GM18507 (cell line): ENCODE measurements at regions not wholly inside any gene's neighbourhood (a gene's known extent, or its start where the extent isn't known, plus 50 kb on each side); places are given as distances from the start of the nearest gene placed in this dataset.

Experiments used
- DNase-seq: peaks from one replicate; pipeline ENCODE4 v3.0.0; 2011; ENCODE audit warnings: low read depth; ENCODE audit not compliant: insufficient read length; ENCODE audit errors: extremely low spot score
- FAIRE-seq: peaks from 2 replicates; lab custom pipeline; 2011; peaks lifted over from hg19 to GRCh38; lab: Jason Lieb, UNC

GRCh38 chr2:160970052-160970965 lies 189.9 kb upstream of the TANK start:
- no peak for FAIRE-seq
- no peak for DNase-seq

DNA sequence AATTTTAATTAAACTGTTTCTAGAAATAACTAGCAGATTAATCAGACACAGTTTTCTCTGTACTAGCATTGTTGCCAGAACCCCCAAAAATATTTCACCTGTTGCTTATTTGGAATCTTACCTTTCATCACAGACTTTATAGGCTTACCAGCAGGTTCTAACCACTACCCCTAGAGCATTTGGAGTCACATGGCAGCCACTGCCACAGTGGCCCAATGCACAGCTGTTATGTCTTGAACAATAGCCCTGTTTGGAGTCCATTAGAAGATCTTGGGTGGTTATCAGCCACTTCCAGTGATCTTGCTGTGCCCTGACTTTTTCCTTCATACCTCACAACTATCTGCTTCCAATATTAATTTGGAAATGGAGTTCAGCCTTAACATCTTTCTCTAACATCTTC lies 186.2 kb upstream of the TANK start:
- FAIRE-seq (no peak), DNase-seq (no peak)

- FAIRE-seq, result no peak
- no peak for DNase-seq
Observed at GRCh38 chr2:160974803-160975202, 185.4 kb upstream of the TANK start.

GRCh38 chr2:160976797-160977196 lies 183.4 kb upstream of the TANK start:
- no peak for FAIRE-seq

GRCh38 chr2:160977376-160977775 lies 182.9 kb upstream of the TANK start:
- no peak for DNase-seq
- FAIRE-seq, result no peak

More at GRCh38 chr2:160976797-160977196, 183.4 kb upstream of the TANK start:
- DNase-seq, result no peak

GRCh38 chr2:160977854-160978253 lies 182.4 kb upstream of the TANK start:
- no peak for FAIRE-seq
- DNase-seq, result no peak

DNA sequence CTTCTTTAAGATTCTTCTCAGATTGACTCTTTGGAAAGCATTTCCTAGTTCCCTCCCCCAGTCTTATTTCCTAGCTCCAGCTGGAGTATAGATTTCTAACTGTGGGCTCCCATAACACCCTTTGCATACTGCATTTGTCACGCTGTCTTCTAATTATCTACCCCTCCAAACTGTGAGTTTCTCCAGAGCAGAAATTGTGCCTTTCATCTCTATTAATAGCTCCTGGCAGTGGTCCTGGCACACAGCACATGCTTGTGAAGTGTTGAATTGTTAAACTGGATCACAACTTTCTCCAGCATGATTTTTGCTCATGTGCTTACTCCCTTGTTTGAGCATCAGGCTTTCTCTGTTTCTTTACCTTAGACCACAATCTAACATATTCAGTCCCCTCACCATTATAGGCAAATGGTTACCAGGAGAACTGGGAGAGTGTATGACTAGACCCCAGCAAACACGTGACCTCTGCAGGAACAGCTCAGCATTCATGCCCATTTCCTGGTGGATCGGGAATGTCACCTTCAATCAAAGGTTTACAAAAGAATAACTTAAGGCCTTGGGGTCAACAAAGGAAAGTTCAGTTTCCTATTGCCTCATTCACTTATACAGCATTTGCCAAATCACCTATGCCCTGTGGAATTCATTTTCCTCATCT lies 175.7 kb upstream of the TANK start:
- no peak for DNase-seq
- FAIRE-seq, result no peak

DNA sequence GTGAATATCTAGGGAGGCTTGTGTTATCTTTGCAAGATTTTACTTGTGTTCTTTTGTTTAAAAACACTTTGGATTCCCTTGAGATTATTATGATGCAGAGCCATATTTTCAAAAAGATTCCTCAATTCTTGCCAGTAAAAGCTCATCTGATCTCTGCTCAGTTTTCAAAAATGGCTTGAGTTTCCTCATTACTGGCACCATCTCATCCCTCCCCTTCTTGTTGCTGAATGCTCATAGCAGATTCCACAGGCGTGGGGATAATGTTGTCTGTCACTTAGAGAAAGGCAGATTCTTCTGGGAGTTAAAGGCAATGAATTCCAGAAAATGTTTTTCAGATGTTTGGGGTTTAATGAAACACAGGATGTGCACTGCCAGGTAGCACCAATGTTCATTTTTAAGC lies 170.4 kb upstream of the TANK start:
- FAIRE-seq (no peak), DNase-seq (no peak)

DNA sequence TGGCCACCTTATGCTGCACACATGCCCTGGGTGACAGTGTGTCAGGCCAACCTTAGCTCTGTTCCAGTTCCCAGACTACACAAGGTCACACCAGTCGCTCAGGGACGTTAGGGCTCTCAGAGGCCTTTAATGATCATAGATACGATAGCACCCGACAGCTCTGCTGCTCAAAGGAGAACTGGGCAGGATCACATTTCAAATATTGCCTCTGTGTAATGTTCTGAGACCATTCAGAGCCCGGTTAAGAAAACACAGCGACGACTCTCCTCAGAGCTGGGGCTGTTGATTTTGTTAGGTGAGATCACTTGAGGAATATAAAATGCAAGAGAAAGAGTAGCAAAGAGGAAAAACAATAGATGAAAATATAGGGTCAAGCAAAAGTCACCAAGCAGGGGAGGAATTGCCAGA lies 166.6 kb upstream of the TANK start:
- FAIRE-seq (no peak), DNase-seq (no peak)

DNA sequence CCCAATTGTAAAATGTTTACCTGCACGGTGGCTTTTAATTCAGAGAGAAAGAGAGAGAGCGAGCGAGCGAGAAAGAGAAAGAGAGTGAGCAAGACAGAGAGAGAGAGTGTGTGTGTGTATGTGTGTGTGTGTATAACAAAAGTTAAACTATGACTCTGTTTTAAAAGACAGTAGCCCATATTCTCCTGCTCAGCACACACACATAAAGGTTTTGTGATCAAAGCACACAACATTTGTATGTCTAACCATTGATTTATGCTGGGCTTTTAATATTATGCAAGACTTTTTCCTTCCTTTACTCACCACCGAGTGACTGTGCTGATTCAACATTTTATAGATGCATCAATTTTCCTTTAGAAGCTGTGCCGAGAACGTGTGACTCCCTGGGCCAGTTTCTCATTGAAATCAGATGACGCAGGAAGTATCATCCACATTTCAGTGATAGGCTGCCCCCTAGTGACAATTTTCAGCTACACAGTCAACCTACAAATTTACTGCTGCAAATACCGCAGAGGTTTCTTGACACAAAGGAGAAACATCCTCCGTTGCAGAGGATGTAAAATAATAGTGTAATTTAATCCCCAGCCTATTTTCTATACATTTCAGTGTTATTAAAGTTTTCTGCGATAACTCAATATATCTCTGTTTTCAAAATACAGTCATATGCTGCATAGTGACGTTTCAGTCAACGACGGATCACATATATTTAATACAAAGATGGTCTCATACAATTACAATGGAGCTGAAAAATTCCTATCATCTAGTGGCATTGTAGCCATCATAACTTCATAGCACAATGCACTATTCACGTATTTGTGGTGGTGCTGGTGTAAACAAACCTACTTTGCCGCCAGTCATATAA lies 165.9 kb upstream of the TANK start:
- FAIRE-seq, result peak; percentile 66
- DNase-seq, result peak; percentile 18

DNA sequence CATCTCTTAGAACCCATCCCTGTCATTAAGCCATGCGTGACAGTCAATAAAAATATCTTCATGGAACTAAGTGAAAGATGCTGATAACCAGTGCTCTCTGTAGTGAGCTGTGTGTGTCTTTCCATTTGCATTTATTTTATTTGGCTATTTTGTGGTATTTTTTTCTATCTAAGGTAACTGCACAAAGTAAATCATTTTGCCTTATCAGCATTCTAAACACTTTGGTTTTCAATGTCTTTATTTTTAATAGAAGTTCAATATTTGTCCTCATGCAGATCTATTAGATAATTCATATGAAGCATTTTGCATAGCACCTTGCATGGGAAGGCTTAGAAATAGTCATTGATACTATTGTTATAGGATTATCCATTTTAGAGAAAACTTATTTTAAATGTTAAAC lies 163.6 kb upstream of the TANK start:
- no peak for FAIRE-seq

DNA sequence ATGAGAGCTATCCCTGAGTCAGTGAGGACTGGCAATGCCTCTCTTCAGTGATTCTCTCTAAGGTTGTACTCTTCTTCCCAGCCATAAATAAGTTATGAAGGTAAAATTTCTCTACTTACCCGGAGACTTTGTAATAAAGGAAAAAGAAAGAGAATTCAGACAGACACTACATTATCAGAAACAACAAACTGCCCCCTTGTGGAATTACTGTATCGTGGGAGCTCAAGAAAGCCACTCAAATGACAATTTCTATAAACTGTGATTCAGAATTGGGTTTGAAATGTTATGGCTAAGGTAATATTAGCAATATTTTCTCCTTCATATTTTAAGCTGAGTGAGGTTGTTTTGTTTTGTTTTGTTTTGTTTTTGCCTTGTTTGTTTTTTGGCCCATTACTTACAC lies 155.8 kb upstream of the TANK start:
- no peak for FAIRE-seq
- no peak for DNase-seq

More for the DNA sequence above, 163.6 kb upstream of the TANK start:
- DNase-seq, result no peak

DNA sequence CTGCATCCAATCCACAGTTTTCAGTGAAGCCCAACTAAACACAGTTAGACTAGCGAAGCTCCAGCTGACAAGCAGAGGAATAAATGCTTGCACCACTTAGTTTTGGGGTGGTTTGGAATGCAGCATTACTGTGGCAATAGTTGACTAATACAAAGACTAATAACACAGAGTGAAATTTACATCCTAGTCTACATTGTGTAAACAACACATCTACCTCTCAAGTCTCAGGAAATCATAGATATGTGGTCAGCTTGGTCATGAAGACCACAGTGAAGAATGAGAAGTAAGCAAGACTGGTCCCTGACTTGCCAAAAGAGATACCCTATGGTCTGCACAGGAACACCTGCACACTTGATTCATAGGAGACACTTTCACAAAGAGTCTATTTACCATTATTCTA lies 155.1 kb upstream of the TANK start:
- DNase-seq (no peak), FAIRE-seq (no peak)

DNA sequence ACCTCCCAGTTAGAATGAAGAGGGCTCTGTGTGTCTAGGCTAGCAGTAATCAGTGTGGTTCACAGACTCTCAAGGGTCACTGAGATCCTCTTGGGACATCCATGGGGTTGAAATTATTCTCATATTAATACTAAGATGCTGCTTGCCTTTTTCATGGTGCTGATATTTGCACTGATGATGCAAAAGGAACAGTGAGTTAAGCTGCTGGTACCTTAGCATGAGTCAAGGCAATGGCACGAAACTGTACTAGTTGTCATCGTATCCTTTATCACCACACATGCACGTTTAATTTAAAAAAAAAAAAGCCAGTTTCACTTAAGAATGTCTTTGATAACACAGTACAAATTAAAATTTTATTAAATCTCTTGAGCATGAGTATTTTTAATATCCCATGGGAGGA lies 151.9 kb upstream of the TANK start:
- FAIRE-seq (no peak), DNase-seq (no peak)

- DNase-seq (no peak), FAIRE-seq (no peak)
Observed at GRCh38 chr2:161010503-161011015, 149.7 kb upstream of the TANK start.

- FAIRE-seq (no peak), DNase-seq (no peak)
Observed at GRCh38 chr2:161017780-161018470, 142.3 kb upstream of the TANK start.

DNA sequence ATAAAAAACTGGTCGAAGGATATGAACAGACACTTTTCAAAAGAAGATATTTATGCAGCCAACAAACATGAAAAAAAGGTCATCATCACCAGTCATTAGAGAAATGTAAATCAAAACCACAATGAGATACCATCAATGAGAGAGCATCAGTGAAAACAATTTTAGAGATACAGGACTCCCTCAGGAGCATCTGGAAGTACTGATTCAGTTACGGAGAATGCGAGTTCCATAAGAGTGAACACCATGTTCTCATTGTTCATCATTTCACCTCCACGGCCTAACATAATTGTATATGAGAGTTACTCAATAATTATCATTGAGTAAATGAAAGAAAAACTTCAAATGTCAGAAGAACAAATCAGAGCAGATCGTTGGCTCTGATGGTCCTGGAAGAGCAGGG lies 140.9 kb upstream of the TANK start:
- no peak for FAIRE-seq
- DNase-seq, result no peak

DNA sequence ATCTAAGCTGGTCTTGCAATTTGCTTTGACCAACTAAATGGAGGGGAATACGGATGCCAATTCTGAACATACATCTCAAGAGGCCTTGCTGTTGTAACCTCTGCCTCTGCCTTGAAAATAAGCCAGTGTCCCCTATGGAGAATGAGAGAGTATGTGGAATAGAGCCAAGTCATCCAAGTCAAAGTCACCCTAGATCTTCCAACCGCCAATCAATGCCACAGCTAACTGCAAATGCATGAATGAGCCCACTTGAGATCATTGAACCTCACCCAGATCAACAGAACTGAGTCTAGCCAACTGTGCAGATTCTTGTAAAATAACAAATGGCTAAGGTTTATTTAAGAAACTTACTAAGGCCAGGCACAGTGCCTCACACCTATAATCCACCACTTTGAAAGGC lies 139.8 kb upstream of the TANK start:
- DNase-seq (no peak), FAIRE-seq (no peak)

DNA sequence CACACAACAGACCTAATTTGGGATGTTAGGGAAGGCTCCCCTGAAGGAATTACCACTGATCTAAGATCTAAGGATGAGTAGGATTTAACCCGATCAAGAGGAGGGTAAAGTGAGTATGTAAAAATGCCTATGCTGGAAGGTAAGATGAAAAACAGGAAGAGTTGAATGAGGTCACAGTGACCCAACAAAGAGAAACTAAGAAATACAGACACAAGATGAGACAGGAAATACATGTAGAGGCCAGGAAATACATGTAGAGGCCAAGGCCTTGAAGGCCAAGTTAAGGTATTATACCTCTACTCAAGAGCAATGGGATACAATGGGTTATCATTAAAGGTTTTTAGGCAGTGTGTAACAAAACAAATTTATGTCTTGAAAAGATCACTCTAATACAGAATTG lies 131.6 kb upstream of the TANK start:
- DNase-seq, result no peak
- FAIRE-seq, result no peak
